NCI-H1092 (cell line): ENCODE measurements at regions not wholly inside any gene's neighbourhood (a gene's known extent, or its start where the extent isn't known, plus 50 kb on each side); places are given as distances from the start of the nearest gene placed in this dataset.

Experiments used
- DNase-seq: peaks from one replicate; lab custom pipeline; 2025; lab: John Stamatoyannopoulos, UW

GRCh38 chr9:1490341-1491232 is 440.4 kb downstream of the DMRT2 start:
- DNase-seq, result no peak

- no peak for DNase-seq
Measured at GRCh38 chr9:1492156-1492555, 442.0 kb downstream of the DMRT2 start.

GRCh38 chr9:1495282-1496030 is 445.3 kb downstream of the DMRT2 start:
- DNase-seq, result no peak

- no peak for DNase-seq
Measured at GRCh38 chr9:1505489-1505888, 455.3 kb downstream of the DMRT2 start.

GRCh38 chr9:1510712-1511111 is 460.6 kb downstream of the DMRT2 start:
- DNase-seq, result no peak

- DNase-seq, result no peak
Measured at GRCh38 chr9:1513105-1513504, 462.9 kb downstream of the DMRT2 start.

GRCh38 chr9:1514250-1514649 is 464.1 kb downstream of the DMRT2 start:
- no peak for DNase-seq

- no peak for DNase-seq
Measured at GRCh38 chr9:1514776-1515363, 464.7 kb downstream of the DMRT2 start.

GRCh38 chr9:1515557-1515956 is 465.4 kb downstream of the DMRT2 start:
- DNase-seq, result no peak

GRCh38 chr9:1521547-1521946 is 471.4 kb downstream of the DMRT2 start:
- DNase-seq, result no peak

GRCh38 chr9:1522219-1522767 is 472.1 kb downstream of the DMRT2 start:
- no peak for DNase-seq

GRCh38 chr9:1528456-1528855 is 478.3 kb downstream of the DMRT2 start:
- no peak for DNase-seq

- DNase-seq, result no peak
Measured at GRCh38 chr9:1530696-1531095, 480.5 kb downstream of the DMRT2 start.

GRCh38 chr9:1531424-1531823 is 481.3 kb downstream of the DMRT2 start:
- DNase-seq, result no peak

GRCh38 chr9:1532171-1532570 is 482.0 kb downstream of the DMRT2 start:
- no peak for DNase-seq

- no peak for DNase-seq
Measured at GRCh38 chr9:1535051-1535450, 480.1 kb upstream of the SMARCA2 start.

GRCh38 chr9:1535599-1535998 is 479.5 kb upstream of the SMARCA2 start:
- no peak for DNase-seq

- DNase-seq, result no peak
Measured at GRCh38 chr9:1536522-1537170, 478.5 kb upstream of the SMARCA2 start.

- DNase-seq, result no peak
Measured at GRCh38 chr9:1538301-1538700, 476.8 kb upstream of the SMARCA2 start.

GRCh38 chr9:1539216-1539615 is 475.9 kb upstream of the SMARCA2 start:
- DNase-seq, result no peak

- no peak for DNase-seq
Measured at GRCh38 chr9:1550636-1551035, 464.5 kb upstream of the SMARCA2 start.
